ENCODE measurements at regions not wholly inside any gene's neighbourhood (a gene's known extent, or its start where the extent isn't known, plus 50 kb on each side); places are given as distances from the start of the nearest gene placed in this dataset.

DNA sequence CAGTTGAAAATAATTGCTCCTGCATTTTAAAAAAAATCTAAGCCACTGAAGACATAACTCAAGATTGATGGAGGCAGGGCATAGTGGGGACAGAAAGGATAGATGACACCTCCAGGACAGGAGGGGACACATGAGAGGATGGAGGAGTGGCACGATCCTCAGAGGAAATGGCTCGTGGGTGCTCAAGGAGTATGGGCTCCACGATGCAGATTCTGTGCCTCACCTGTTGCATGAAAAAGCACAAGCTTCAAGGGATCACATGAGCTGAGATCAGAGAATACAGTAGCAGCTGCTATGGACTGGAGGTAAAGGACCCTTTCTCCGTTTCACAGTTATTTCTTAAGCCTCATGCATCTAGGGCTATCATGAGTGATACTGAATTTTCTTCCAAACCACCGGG lies 69.7 kb upstream of the KL start:
- Histone ChIP-seq H3K27me3 (ENCODE audit: control insufficient read depth, insufficient read depth, low read length) (peaks cover 4% of the 10 kb centered on the region), H3K36me3 (ENCODE audit: control insufficient read depth, insufficient read depth, low read length) (no peaks in the 10 kb centered on the region), H3K4me3 (ENCODE audit: low read depth, low read length) (no peak overlapping the region)
- ChIA-PET POLR2A (no interaction called here), CTCF (no interaction called here)
- no peak for TF ChIP-seq CTCF (IDR thresholded peaks at IDR 0.05; ENCODE audit: insufficient read depth, low read depth, low read length)
- no peak for DNase-seq (ENCODE audit: low read depth)

DNA sequence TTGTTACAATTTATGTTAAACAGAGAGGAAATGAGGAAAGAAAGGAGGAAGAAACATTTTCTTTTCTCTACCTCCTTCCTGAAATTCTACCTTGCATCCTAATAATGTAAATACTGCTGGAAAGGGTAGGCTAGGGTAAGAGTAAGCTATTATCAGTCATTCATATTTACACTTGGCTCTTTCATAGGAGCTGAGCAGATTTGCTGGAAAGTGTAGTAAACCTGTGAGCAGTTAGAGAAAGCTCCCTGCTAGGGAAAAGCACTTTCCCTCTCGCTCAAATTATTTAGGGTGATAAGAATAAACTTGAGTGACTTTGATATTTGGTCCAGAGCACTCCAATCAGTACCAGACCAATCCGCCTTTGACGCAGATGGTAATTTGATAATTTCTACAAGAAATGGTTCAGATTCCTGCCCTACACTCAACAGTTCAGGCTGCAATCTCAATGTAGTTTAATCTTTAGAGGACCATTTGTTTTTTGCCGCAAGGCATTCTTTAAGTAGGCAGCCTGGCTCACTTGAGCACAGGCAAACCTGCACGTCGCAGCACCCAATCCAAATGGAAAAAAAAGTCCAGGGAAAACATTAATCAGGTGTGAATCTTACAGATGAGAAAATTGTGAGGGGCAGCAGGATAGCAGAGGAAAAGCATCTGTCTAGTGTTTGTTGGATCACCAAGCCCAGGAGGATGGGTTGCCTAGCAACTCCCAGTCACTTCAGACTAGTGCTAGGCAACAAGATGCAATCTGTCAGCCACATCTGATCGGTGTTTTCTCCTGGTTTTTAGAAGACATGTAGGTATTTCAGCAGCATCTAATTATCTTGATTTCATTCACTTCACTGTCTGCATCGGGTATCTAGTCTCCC lies 68.6 kb upstream of the KL start:
- H3K27me3 ChIP-seq (ENCODE audit: control insufficient read depth, insufficient read depth, low read length) = peaks cover 4% of the 10 kb centered on the region
- CTCF ChIA-PET = no interaction called here
- no peaks in the 10 kb centered on the region for H3K36me3 ChIP-seq (ENCODE audit: control insufficient read depth, insufficient read depth, low read length)
- no peak for TF ChIP-seq CTCF (IDR thresholded peaks at IDR 0.05; ENCODE audit: insufficient read depth, low read depth, low read length)
- H3K4me3 ChIP-seq (ENCODE audit: low read depth, low read length) = no peak overlapping the region
- POLR2A ChIA-PET = no interaction called here
- DNase-seq (ENCODE audit: low read depth) = no peak

DNA sequence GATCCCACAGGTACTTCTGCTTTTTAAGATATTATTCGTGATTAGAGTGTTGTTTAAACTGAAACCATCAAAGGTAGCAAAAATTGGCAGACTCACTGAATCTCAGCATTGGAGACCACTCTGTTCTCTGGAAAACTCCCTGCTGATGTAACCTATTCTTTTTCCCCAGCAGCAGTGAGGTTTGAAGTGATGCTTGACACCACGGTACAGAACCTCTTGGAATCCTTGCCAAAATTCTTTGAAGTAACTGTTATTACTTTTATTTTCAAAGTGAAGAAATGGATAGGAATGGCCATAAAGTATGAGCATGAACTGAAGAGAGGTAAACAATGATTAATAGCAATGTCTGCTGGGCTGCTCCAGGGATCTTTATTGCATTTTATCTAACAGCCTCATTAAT lies 66.4 kb upstream of the KL start:
- no peak for DNase-seq (ENCODE audit: low read depth)
- peaks cover 4% of the 10 kb centered on the region for H3K27me3 ChIP-seq (ENCODE audit: control insufficient read depth, insufficient read depth, low read length)
- ChIA-PET CTCF (no interaction called here), POLR2A (no interaction called here)
- H3K4me3 ChIP-seq (ENCODE audit: low read depth, low read length) = no peak overlapping the region
- H3K36me3 ChIP-seq (ENCODE audit: control insufficient read depth, insufficient read depth, low read length) = no peaks in the 10 kb centered on the region
- TF ChIP-seq CTCF (IDR thresholded peaks at IDR 0.05; ENCODE audit: insufficient read depth, low read depth, low read length) = no peak

- H3K36me3 ChIP-seq (ENCODE audit: control insufficient read depth, insufficient read depth, low read length) = no peaks in the 10 kb centered on the region
- H3K4me3 ChIP-seq (ENCODE audit: low read depth, low read length) = no peak overlapping the region
- no peak for TF ChIP-seq CTCF (IDR thresholded peaks at IDR 0.05; ENCODE audit: insufficient read depth, low read depth, low read length)
- H3K27me3 ChIP-seq (ENCODE audit: control insufficient read depth, insufficient read depth, low read length) = peaks cover 3% of the 10 kb centered on the region
- ChIA-PET POLR2A (no interaction called here), CTCF (interaction anchor here (1.4 kb wide), 1 partner anchor 27 kb away, joined by 3 read pairs; no protein-coding TSS in a partner anchor)
- no peak for DNase-seq (ENCODE audit: low read depth)
Measured at GRCh38 chr13:32951580-32951979, 64.6 kb upstream of the KL start.

DNA sequence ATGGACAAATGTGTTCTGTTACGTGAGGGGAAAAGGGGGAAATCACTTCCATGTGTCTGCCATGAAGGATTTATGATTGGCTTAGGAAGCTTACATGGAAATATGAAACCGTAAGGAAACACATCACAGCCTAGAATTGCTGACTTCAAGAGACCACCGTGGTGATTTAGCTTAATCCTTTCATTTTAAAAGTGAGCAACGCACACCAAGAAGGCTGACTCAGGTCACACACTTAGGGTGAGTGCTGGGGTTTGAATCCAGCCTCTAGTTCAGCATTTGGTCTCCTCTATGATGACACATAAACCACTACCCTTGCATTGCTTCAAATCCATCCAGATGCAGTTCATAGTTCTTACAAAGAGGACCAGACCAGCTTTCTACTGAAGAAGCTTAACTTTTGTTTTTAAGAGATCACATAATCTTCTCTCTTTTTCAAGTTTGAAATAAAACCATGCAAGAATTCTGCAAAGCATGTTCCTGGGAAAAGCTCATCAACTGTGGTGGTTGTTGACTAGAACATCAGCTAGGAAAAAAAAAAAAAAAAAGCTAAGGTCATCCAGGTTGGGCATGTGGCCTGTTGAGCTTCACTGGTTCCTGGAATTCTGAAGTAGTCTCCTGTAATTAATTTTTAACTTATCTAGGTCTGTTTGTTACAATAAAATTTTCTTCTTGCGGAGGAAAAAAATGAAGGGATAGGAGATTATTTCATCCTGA lies 60.2 kb upstream of the KL start:
- ChIA-PET CTCF (interaction anchor here (0.6 kb wide), 1 partner anchor 100 kb away, joined by 3 read pairs; no protein-coding TSS in a partner anchor), POLR2A (interaction anchor here (0.6 kb wide), 1 partner anchor 805 kb away, joined by 3 read pairs; no protein-coding TSS in a partner anchor)
- TF ChIP-seq CTCF (IDR thresholded peaks at IDR 0.05; ENCODE audit: insufficient read depth, low read depth, low read length) = no peak
- H3K4me3 ChIP-seq (ENCODE audit: low read depth, low read length) = no peak overlapping the region
- no peaks in the 10 kb centered on the region for H3K36me3 ChIP-seq (ENCODE audit: control insufficient read depth, insufficient read depth, low read length)
- H3K27me3 ChIP-seq (ENCODE audit: control insufficient read depth, insufficient read depth, low read length) = peaks cover 8% of the 10 kb centered on the region
- DNase-seq (ENCODE audit: low read depth) = no peak
